ENCODE measurements at regions not wholly inside any gene's neighbourhood (a gene's known extent, or its start where the extent isn't known, plus 50 kb on each side); places are given as distances from the start of the nearest gene placed in this dataset.

DNA sequence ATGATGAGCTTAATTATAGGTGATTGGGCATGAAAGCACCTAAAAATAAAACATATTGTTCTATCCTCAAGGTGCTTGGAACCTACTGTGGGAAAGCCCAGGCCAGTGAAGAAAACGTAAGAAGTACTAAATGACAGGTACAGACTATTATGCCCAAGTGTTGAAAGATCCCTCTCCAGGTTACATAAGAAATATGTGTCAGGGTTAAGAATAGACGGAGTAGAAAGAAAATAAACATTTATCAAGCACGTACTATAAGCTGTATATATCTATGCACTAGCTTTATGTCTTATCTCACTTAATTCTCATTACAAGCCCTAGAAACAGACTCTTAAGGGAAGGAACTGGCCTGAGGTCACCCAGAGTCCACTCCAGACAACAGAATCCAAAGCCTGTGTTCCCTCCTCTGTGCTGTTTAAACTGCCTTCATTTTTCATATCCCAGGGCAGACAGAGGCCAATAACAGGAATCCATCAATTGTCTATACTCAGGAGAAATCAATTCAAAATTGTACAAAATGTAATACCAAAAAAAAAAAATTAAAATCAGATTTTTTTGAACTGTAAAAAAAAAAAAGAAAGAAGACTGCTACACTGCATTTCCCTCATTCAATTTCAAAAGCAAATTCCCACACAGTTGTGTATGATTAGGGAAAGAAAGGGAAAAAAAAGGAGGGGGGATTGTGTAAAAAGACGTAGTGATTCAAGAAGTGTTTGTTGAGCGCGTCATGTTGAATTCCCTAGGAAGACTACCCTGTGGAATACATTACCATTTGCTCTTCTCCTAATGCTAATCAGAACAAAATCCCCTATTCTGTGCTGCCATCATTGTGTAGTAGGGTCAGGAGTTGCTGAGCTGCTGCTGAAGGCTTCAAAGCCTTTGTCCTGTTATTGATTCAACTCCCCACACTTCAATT is 156.3 kb downstream of the IRS1 start:
- Histone ChIP-seq H3K36me3 (replicated peaks; ENCODE audit: control insufficient read depth, insufficient read depth, low read length) (no peaks in the 10 kb centered on the region), H3K27me3 (ENCODE audit: control insufficient read depth, insufficient read depth, low read length) (no peaks in the 10 kb centered on the region), H3K4me3 (ENCODE audit: insufficient read depth, low read depth, low read length) (no peak overlapping the region)
- no peak for DNase-seq

GRCh38 chr2:226641008-226641407 is 158.6 kb downstream of the IRS1 start:
- H3K4me3 ChIP-seq (ENCODE audit: insufficient read depth, low read depth, low read length), result no peak overlapping the region
- H3K27me3 ChIP-seq (ENCODE audit: control insufficient read depth, insufficient read depth, low read length), result no peaks in the 10 kb centered on the region
- no peak for DNase-seq
- H3K36me3 ChIP-seq (replicated peaks; ENCODE audit: control insufficient read depth, insufficient read depth, low read length), result no peaks in the 10 kb centered on the region

DNA sequence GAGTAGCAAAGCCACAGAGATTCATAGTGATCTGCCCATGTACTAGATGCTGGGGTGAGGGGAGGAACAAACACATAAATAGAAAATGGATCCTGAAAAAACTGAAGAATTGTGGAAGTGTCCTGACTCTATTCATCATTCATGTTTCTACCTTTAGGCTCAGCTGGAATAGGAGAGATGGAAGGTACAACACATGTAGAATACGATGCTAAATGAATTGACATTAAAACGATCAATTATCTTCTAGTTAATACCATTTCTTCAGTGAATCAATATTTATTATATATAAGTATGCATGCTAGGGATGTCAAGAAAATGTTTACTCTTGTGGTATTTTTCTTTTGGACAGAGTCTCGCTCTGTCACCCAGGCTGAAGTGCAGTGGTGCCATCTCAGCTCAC is 159.1 kb downstream of the IRS1 start:
- Histone ChIP-seq H3K27me3 (ENCODE audit: control insufficient read depth, insufficient read depth, low read length) (no peaks in the 10 kb centered on the region), H3K36me3 (replicated peaks; ENCODE audit: control insufficient read depth, insufficient read depth, low read length) (no peaks in the 10 kb centered on the region), H3K4me3 (ENCODE audit: insufficient read depth, low read depth, low read length) (no peak overlapping the region)
- DNase-seq, result no peak

DNA sequence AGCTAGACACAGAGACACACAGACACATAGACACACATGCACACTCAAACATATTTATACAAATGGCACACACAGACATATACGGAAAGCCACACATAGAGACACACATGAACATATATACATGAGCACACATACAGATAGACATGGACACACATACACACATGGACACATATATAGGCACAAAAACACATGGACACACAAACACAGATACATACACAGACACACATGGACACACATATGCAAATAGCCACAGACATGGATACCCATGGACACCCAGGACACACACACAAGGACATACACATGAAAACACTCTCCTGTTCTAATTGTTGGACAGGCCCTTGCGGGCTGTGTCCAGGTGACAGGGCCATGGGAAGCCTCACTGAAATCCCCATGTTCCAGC is 160.1 kb downstream of the IRS1 start:
- no peaks in the 10 kb centered on the region for H3K27me3 ChIP-seq (ENCODE audit: control insufficient read depth, insufficient read depth, low read length)
- DNase-seq, result no peak
- no peaks in the 10 kb centered on the region for H3K36me3 ChIP-seq (replicated peaks; ENCODE audit: control insufficient read depth, insufficient read depth, low read length)
- no peak overlapping the region for H3K4me3 ChIP-seq (ENCODE audit: insufficient read depth, low read depth, low read length)

DNA sequence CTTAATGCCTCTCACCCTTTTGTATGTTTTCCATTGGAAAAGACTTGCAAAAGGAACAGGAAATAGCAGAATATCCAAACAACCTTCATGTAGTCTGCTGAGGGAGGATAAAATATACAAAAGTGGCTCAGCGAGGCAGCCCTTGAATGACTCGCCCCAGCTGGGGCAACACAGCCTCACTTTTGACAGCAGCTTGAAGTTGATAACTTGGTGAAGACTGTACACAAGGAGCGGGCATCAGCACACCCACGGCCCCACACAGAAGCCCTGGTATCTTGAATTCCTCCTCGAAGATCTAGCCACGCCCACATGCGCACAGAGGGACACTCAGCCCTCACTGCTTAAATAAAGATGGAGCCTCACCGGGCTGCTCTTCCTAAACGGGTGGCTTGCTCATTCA is 161.0 kb downstream of the IRS1 start:
- no peak overlapping the region for H3K4me3 ChIP-seq (ENCODE audit: insufficient read depth, low read depth, low read length)
- DNase-seq, result no peak
- H3K36me3 ChIP-seq (replicated peaks; ENCODE audit: control insufficient read depth, insufficient read depth, low read length), result no peaks in the 10 kb centered on the region
- H3K27me3 ChIP-seq (ENCODE audit: control insufficient read depth, insufficient read depth, low read length), result no peaks in the 10 kb centered on the region

DNA sequence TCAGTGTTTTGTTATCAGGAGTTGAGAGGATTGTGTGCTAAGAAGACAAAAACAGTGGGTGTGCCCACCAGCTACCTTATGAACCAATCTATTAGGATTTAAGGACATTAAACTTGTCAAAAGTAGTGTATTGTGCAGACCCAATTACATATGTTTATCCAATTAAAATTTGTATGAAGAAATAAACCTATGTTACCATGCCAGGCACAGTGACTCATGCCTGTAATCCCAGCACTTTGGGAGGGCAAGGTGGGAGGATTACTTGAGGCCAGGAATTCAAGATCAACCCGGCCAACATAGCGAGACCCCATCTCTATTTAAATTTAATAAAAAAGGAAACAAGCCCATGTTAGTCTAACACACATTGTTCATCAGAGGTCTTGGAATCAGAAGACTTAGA is 162.2 kb downstream of the IRS1 start:
- Histone ChIP-seq H3K36me3 (replicated peaks; ENCODE audit: control insufficient read depth, insufficient read depth, low read length) (no peaks in the 10 kb centered on the region), H3K4me3 (ENCODE audit: insufficient read depth, low read depth, low read length) (no peak overlapping the region), H3K27me3 (ENCODE audit: control insufficient read depth, insufficient read depth, low read length) (no peaks in the 10 kb centered on the region)
- DNase-seq, result no peak

- DNase-seq, result no peak
- Histone ChIP-seq H3K4me3 (ENCODE audit: insufficient read depth, low read depth, low read length) (no peak overlapping the region), H3K36me3 (replicated peaks; ENCODE audit: control insufficient read depth, insufficient read depth, low read length) (no peaks in the 10 kb centered on the region), H3K27me3 (ENCODE audit: control insufficient read depth, insufficient read depth, low read length) (no peaks in the 10 kb centered on the region)
These were observed 163.0 kb downstream of the IRS1 start for GRCh38 chr2:226636586-226636985.

GRCh38 chr2:226634943-226635604 is 164.5 kb downstream of the IRS1 start:
- DNase-seq, result no peak
- no peak overlapping the region for H3K4me3 ChIP-seq (ENCODE audit: insufficient read depth, low read depth, low read length)
- no peaks in the 10 kb centered on the region for H3K27me3 ChIP-seq (ENCODE audit: control insufficient read depth, insufficient read depth, low read length)
- no peaks in the 10 kb centered on the region for H3K36me3 ChIP-seq (replicated peaks; ENCODE audit: control insufficient read depth, insufficient read depth, low read length)

DNA sequence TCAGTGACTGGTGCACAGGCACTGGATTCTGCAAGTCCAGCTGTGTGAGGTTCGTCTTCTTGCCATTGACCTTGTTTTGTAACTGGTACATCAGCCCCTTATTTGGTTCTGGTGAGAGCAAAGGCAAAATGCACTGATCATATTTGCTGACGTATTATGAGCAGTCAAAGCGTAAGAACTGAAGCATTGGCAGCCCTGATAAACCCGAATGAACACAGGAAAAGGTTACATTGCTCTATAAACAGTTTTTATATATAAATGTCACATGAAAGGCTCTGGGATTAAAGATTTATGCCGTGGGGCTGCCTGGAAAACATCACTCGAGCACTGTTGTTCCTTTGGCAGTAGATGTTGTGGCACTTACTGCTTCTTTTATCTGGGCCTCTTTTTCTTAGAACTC is 167.9 kb downstream of the IRS1 start:
- Histone ChIP-seq H3K4me3 (ENCODE audit: insufficient read depth, low read depth, low read length) (no peak overlapping the region), H3K27me3 (ENCODE audit: control insufficient read depth, insufficient read depth, low read length) (no peaks in the 10 kb centered on the region)

DNA sequence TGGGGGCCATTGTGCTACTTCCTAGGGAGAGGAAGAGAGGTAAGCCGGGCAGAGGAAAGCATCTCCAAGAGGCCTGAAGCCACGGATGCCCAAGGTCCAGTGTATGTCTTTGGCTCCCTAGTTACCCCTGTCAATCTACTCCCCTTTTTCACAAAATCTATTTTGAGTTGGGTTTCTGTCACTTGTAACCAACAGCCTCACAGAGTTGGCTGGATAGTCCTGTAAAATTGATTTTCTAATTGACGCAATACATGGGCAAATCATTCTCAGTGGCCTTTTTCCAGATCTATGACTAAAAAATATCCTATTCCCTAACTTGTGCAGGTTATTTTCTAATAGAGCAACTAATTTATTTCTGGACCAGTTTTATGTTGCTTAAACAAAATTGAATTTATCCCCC is 168.4 kb downstream of the IRS1 start:
- Histone ChIP-seq H3K36me3 (replicated peaks; ENCODE audit: control insufficient read depth, insufficient read depth, low read length) (no peaks in the 10 kb centered on the region), H3K27me3 (ENCODE audit: control insufficient read depth, insufficient read depth, low read length) (no peaks in the 10 kb centered on the region), H3K4me3 (ENCODE audit: insufficient read depth, low read depth, low read length) (no peak overlapping the region)
- DNase-seq, result no peak

More for the DNA sequence above, 167.9 kb downstream of the IRS1 start:
- no peaks in the 10 kb centered on the region for H3K36me3 ChIP-seq (replicated peaks; ENCODE audit: control insufficient read depth, insufficient read depth, low read length)
- no peak for DNase-seq

DNA sequence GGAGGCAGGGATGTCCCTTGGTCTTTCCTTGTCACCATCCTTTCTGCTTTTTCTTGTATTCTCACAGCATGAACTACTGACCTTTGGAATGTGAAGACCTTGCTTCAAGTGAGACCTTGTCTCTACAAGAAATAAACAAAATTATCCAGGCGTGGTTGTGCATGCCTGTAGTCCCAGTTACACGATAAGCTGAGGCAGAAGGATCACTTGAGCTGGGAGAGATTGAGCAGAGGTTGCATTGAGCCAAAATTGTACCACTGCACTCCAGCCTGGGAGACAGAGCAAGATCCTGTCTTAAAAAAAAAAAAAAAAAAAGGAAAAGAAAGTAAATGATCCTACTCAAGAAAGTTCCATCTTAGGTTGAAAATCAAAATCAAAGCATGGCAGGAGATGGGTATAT is 173.7 kb downstream of the IRS1 start:
- Histone ChIP-seq H3K27me3 (ENCODE audit: control insufficient read depth, insufficient read depth, low read length) (no peaks in the 10 kb centered on the region), H3K4me3 (ENCODE audit: insufficient read depth, low read depth, low read length) (no peak overlapping the region), H3K36me3 (replicated peaks; ENCODE audit: control insufficient read depth, insufficient read depth, low read length) (no peaks in the 10 kb centered on the region)
- no peak for DNase-seq

- Histone ChIP-seq H3K4me3 (ENCODE audit: insufficient read depth, low read depth, low read length) (no peak overlapping the region), H3K36me3 (replicated peaks; ENCODE audit: control insufficient read depth, insufficient read depth, low read length) (no peaks in the 10 kb centered on the region), H3K27me3 (ENCODE audit: control insufficient read depth, insufficient read depth, low read length) (no peaks in the 10 kb centered on the region)
- DNase-seq, result no peak
These were observed 175.8 kb downstream of the IRS1 start for GRCh38 chr2:226623587-226624368.

DNA sequence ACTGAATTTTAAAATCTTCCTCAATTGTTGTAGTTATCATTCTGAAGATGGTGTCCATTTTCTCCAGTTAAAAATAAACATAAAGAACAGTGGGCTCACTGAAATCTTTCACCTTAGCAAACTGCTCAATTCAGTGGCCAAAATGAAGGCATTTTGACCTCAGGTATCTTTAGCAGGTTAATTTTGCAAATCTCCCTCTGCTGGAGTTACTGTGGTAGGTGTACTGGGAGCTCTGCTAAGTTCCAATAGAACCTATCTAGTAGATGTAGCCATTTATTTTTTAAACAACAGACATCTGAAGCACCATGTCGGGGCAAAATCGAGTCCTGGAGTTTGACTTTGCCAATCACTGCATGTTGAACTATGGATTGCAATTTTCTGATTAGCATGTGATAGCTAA is 177.1 kb downstream of the IRS1 start:
- peak; percentile 13 for DNase-seq
- Histone ChIP-seq H3K27me3 (ENCODE audit: control insufficient read depth, insufficient read depth, low read length) (no peaks in the 10 kb centered on the region), H3K4me3 (ENCODE audit: insufficient read depth, low read depth, low read length) (no peak overlapping the region), H3K36me3 (replicated peaks; ENCODE audit: control insufficient read depth, insufficient read depth, low read length) (no peaks in the 10 kb centered on the region)

DNA sequence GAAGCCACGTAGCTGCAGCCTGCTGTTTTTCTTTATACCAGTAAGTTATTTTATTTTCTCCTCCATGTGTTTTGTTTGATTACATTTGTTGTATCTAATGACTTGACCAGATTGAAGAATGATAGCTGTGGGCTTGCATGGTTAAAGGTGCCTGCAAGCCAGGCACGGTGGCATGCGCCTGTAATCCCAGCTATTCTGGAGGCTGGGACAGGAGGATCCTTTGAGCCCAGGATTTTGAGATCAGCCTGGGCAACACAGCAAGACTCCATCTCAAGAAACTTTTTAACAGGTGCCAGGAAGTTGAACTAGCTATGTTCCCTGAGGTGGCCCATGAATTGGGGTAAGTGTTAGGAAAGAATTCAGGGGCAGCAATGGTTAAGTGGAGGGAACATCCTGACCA is 179.4 kb downstream of the IRS1 start:
- H3K36me3 ChIP-seq (replicated peaks; ENCODE audit: control insufficient read depth, insufficient read depth, low read length), result no peaks in the 10 kb centered on the region
- H3K27me3 ChIP-seq (ENCODE audit: control insufficient read depth, insufficient read depth, low read length), result no peaks in the 10 kb centered on the region
- DNase-seq, result no peak
- no peak overlapping the region for H3K4me3 ChIP-seq (ENCODE audit: insufficient read depth, low read depth, low read length)

GRCh38 chr2:226619707-226620106 is 179.9 kb downstream of the IRS1 start:
- DNase-seq, result no peak
- no peak overlapping the region for H3K4me3 ChIP-seq (ENCODE audit: insufficient read depth, low read depth, low read length)
- H3K36me3 ChIP-seq (replicated peaks; ENCODE audit: control insufficient read depth, insufficient read depth, low read length), result no peaks in the 10 kb centered on the region
- H3K27me3 ChIP-seq (ENCODE audit: control insufficient read depth, insufficient read depth, low read length), result no peaks in the 10 kb centered on the region
